ENCODE measurements at regions not wholly inside any gene's neighbourhood (a gene's known extent, or its start where the extent isn't known, plus 50 kb on each side); places are given as distances from the start of the nearest gene placed in this dataset.

DNA sequence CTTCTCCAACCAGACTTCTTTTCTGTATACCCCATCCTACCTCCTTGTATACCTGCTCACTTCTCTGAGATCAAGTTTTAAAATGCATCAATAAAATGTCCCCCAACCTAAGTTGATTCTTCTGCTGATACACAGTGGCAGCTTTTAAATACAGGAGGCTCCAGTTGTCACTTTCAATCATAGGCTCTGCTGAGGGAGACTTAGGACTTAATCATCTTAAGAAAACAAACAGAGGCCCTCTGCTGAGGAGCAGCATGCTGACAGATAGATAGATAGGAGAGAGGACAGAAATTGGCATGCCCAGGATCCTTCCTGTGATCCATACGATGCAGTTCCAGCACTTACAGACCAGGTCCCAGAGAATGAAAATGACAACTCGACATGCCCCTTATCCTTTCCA, 311.0 kb upstream of the PROX1 start:
- CTCF ChIA-PET = no interaction called here
- POLR2A ChIA-PET = no interaction called here
- TF ChIP-seq LEF1 (IDR thresholded peaks at IDR 0.05; ENCODE audit: borderline replicate concordance) (no peak), CTBP1 (IDR thresholded peaks at IDR 0.05; ENCODE audit: borderline replicate concordance) (no peak), SP1 (IDR thresholded peaks at IDR 0.05) (no peak), FOXM1 (IDR thresholded peaks at IDR 0.05; ENCODE audit: borderline replicate concordance) (no peak), FOXK2 (IDR thresholded peaks at IDR 0.05) (no peak), ARNT (IDR thresholded peaks at IDR 0.05) (no peak), ELF4 (IDR thresholded peaks at IDR 0.05) (no peak), HDGF (IDR thresholded peaks at IDR 0.05; ENCODE audit: borderline replicate concordance) (no peak), SUZ12 (IDR thresholded peaks at IDR 0.05) (no peak), FOXA1 (IDR thresholded peaks at IDR 0.05) (no peak), TARDBP (IDR thresholded peaks at IDR 0.05) (no peak), L3MBTL2 (conservative IDR thresholded peaks at IDR 0.05) (no peak)
- no peak for DNase-seq (ENCODE audit: extremely low spot score)

DNA sequence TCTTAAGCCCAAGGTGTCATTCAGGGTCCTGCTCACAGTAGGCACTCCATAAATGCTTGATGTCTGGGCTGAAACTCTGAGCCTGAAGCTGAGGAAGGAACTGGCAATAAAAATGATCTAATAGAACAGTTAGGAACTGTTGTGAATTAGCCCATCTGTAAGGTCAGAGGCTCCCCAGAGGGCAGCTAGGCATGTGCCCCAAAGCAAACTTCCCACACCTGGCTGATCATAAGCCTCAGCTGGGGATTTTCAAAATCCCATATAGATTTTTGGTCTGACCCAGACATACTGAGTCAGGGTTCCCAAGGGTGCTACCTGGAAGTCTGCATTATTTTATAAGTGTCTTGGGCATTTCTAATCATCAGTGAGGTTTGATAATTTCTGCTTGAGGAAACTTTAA, 309.4 kb upstream of the PROX1 start:
- ChIA-PET CTCF (no interaction called here), POLR2A (no interaction called here)
- no peak for DNase-seq (ENCODE audit: extremely low spot score)
- TF ChIP-seq LEF1 (IDR thresholded peaks at IDR 0.05; ENCODE audit: borderline replicate concordance) (no peak), FOXA1 (IDR thresholded peaks at IDR 0.05) (no peak), FOXK2 (IDR thresholded peaks at IDR 0.05) (no peak), SUZ12 (IDR thresholded peaks at IDR 0.05) (no peak), ARNT (IDR thresholded peaks at IDR 0.05) (no peak), NFRKB (IDR thresholded peaks at IDR 0.05) (no peak), BHLHE40 (IDR thresholded peaks at IDR 0.05; ENCODE audit: borderline replicate concordance) (no peak), CTBP1 (IDR thresholded peaks at IDR 0.05; ENCODE audit: borderline replicate concordance) (no peak), TARDBP (IDR thresholded peaks at IDR 0.05) (no peak), HDGF (IDR thresholded peaks at IDR 0.05; ENCODE audit: borderline replicate concordance) (no peak), ZNF384 (IDR thresholded peaks at IDR 0.05) (no peak), ELF4 (IDR thresholded peaks at IDR 0.05) (no peak), L3MBTL2 (conservative IDR thresholded peaks at IDR 0.05) (no peak), FOXM1 (IDR thresholded peaks at IDR 0.05; ENCODE audit: borderline replicate concordance) (no peak), SP1 (IDR thresholded peaks at IDR 0.05) (no peak)
- TF ChIP-seq, protein P1, sequence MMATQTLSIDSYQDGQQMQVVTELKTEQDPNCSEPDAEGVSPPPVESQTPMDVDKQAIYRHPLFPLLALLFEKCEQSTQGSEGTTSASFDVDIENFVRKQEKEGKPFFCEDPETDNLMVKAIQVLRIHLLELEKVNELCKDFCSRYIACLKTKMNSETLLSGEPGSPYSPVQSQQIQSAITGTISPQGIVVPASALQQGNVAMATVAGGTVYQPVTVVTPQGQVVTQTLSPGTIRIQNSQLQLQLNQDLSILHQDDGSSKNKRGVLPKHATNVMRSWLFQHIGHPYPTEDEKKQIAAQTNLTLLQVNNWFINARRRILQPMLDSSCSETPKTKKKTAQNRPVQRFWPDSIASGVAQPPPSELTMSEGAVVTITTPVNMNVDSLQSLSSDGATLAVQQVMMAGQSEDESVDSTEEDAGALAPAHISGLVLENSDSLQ (IDR thresholded peaks at IDR 0.05) = no peak

DNA sequence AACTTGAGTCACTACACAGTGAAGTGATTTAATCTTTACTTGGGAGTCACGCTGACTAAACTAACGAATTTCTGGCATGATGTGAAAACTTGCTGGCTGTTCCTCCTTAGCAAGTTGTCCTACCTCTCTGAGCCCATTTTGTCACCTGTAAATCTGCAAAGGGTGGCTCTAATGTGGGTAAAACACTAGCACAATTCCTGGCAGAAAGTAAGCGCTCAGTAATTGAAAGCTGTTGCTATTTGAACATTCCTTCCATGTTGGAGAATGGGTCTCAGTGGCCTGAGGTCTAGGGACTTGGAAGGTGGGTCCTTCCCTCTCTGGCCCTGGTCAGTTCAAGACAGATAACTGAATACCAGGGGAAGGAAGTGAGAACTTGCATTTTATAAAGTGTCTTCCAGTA, 309.0 kb upstream of the PROX1 start:
- ChIA-PET POLR2A (no interaction called here), CTCF (no interaction called here)
- DNase-seq (ENCODE audit: extremely low spot score) = no peak
- TF ChIP-seq ARNT (IDR thresholded peaks at IDR 0.05) (no peak), CTBP1 (IDR thresholded peaks at IDR 0.05; ENCODE audit: borderline replicate concordance) (no peak), HDGF (IDR thresholded peaks at IDR 0.05; ENCODE audit: borderline replicate concordance) (no peak), TARDBP (IDR thresholded peaks at IDR 0.05) (no peak), FOXM1 (IDR thresholded peaks at IDR 0.05; ENCODE audit: borderline replicate concordance) (no peak), SUZ12 (IDR thresholded peaks at IDR 0.05) (no peak), L3MBTL2 (conservative IDR thresholded peaks at IDR 0.05) (no peak), NFRKB (IDR thresholded peaks at IDR 0.05) (no peak), ZNF384 (IDR thresholded peaks at IDR 0.05) (no peak), SP1 (IDR thresholded peaks at IDR 0.05) (no peak), FOXA1 (IDR thresholded peaks at IDR 0.05) (no peak), LEF1 (IDR thresholded peaks at IDR 0.05; ENCODE audit: borderline replicate concordance) (no peak), ELF4 (IDR thresholded peaks at IDR 0.05) (no peak)

GRCh38 chr1:213679153-213679552, 308.6 kb upstream of the PROX1 start:
- ChIA-PET POLR2A (no interaction called here), CTCF (no interaction called here)
- TF ChIP-seq SP1 (IDR thresholded peaks at IDR 0.05) (no peak), FOXK2 (IDR thresholded peaks at IDR 0.05) (no peak), FOXA1 (IDR thresholded peaks at IDR 0.05) (no peak), ZNF384 (IDR thresholded peaks at IDR 0.05) (no peak), L3MBTL2 (conservative IDR thresholded peaks at IDR 0.05) (no peak)
- no peak for DNase-seq (ENCODE audit: extremely low spot score)

- DNase-seq (ENCODE audit: extremely low spot score) = no peak
- TF ChIP-seq ZNF384 (IDR thresholded peaks at IDR 0.05) (no peak), NFRKB (IDR thresholded peaks at IDR 0.05) (no peak), TARDBP (IDR thresholded peaks at IDR 0.05) (no peak), FOXM1 (IDR thresholded peaks at IDR 0.05; ENCODE audit: borderline replicate concordance) (no peak), FOXA1 (IDR thresholded peaks at IDR 0.05) (no peak), ARNT (IDR thresholded peaks at IDR 0.05) (no peak), SP1 (IDR thresholded peaks at IDR 0.05) (no peak), HDGF (IDR thresholded peaks at IDR 0.05; ENCODE audit: borderline replicate concordance) (no peak), CTBP1 (IDR thresholded peaks at IDR 0.05; ENCODE audit: borderline replicate concordance) (no peak), BHLHE40 (IDR thresholded peaks at IDR 0.05; ENCODE audit: borderline replicate concordance) (no peak), SUZ12 (IDR thresholded peaks at IDR 0.05) (no peak), FOXK2 (IDR thresholded peaks at IDR 0.05) (no peak), ELF4 (IDR thresholded peaks at IDR 0.05) (no peak), L3MBTL2 (conservative IDR thresholded peaks at IDR 0.05) (no peak), LEF1 (IDR thresholded peaks at IDR 0.05; ENCODE audit: borderline replicate concordance) (no peak)
- TF ChIP-seq, protein P1 (IDR thresholded peaks at IDR 0.05) = no peak
- ChIA-PET CTCF (no interaction called here), POLR2A (no interaction called here)
Observed at GRCh38 chr1:213680677-213681325, 307.0 kb upstream of the PROX1 start.

DNA sequence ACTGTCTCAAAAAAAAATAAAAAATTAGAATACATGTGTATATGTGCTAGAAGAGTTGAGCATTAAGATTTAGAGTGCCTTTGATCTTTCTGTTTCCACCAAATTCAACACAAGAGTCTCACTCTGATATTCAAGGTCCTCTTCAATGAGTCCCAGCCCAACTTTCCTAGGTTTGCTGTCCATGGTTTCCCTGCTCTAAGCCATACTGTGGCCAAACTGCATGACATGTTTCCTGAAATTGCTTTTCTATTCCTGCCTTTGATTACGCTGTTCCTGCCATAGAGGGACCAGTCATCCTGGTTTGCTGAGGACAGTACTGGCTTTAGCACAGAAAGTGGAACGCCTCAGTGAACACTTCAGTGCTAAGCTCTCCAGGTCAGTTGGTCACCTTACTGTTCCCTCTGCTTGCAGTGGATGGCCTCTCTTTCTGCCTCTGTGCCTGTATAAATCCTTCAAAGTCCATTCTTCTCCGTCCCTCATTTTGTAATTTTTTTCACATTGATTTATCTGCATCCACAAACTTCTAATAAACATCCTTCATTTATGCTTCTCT, 305.9 kb upstream of the PROX1 start:
- ChIA-PET CTCF (no interaction called here), POLR2A (no interaction called here)
- TF ChIP-seq FOXA1 (IDR thresholded peaks at IDR 0.05) (no peak), LEF1 (IDR thresholded peaks at IDR 0.05; ENCODE audit: borderline replicate concordance) (no peak), TARDBP (IDR thresholded peaks at IDR 0.05) (no peak), BHLHE40 (IDR thresholded peaks at IDR 0.05; ENCODE audit: borderline replicate concordance) (no peak), HDGF (IDR thresholded peaks at IDR 0.05; ENCODE audit: borderline replicate concordance) (no peak), FOXM1 (IDR thresholded peaks at IDR 0.05; ENCODE audit: borderline replicate concordance) (no peak), SUZ12 (IDR thresholded peaks at IDR 0.05) (no peak), FOXK2 (IDR thresholded peaks at IDR 0.05) (no peak), SP1 (IDR thresholded peaks at IDR 0.05) (no peak), CTBP1 (IDR thresholded peaks at IDR 0.05; ENCODE audit: borderline replicate concordance) (no peak), NFRKB (IDR thresholded peaks at IDR 0.05) (no peak)
- TF ChIP-seq, protein P1 (IDR thresholded peaks at IDR 0.05) = no peak
- DNase-seq (ENCODE audit: extremely low spot score) = no peak
